T-helper 2 cell treated with Interferon-gamma antibody and Interleukin-4, amounts not matched to agents 100 ng/mL and 5 ng/mL, for 36 hours (primary cell): ENCODE measurements at regions not wholly inside any gene's neighbourhood (a gene's known extent, or its start where the extent isn't known, plus 50 kb on each side); places are given as distances from the start of the nearest gene placed in this dataset.

Experiments used
- intact Hi-C: fragments of 100-400 bp; cut with micrococcal nuclease; formaldehyde crosslinking; loops from one replicate; pipeline ENCODE4 v1.15.1; 2023

DNA sequence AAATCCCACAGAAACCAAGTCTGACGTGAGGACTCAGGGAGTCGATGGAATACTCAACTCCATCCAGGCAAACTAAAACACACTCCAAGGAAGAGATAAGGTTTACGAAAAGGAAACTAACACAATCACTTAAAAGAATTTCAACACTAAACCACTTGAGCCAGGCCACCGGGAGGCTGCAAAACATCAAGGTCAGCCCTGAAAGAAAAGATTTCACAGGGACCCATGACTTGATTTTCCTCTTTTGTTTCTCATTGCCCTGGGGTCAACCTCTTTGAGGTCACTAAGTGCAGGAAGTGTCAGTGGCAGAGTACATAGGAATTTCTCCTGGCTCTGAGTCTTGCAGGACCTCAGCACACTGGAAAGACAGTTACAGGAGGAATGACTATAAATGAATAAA, 77.8 kb upstream of the TARS1 start:
- intact Hi-C loops, result no loop called here

DNA sequence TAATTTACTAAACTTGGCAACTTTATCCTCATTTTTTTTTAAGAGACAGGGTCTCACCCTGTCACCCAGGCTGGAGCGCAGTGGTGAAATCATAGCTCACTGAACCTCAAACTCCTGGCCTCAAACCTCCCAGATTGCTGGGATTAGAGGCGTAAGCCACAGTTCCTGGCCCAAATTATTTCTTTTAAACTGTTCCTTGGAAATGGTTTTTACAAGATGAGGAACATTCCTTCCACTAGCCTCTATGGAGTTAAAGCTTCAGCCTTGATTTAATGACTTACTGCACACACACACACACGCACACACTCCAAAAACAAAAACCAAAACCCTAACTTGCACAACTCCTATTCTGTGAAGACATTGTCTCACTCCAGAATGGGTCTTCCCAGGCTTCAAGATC, 77.2 kb upstream of the TARS1 start:
- intact Hi-C loops, result no loop called here

DNA sequence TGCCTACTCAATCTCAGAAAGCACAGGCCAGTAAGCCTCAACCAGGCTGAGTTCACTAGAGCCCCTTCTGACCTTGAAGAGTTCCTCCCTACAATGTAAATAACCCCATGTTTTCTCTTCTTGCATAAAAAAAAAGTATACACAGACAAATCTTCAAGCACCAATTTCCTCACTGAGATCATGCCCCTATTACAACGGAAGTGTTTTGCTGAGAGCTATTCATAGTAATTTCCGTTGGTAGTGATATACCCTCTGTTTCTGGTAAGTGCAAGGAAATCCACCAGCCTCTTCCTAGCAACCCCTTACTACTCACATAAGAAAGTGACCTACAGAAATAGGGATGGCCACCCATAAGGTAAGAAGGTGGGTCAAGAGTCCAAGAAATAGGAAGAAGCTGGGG, 76.4 kb upstream of the TARS1 start:
- intact Hi-C loops, result no loop called here

DNA sequence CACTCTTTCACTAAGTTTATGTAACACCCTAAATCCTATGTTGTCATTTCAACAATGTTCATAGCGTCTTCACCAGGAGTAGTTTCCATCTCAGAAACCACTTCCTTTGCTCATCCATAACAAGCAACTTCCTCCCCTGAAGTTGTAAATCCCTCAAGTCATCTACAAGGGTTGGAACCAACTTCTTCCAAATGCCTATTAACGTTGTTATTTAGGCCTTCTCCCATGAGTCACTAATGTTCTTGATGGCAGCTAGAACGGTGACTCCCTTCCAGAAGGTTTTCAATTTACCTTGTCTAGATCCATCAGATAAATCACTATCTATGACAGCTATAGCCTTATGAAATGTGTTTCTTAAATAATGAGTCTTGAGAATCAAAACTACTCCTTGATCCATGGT, 73.3 kb upstream of the TARS1 start:
- intact Hi-C loops, result no loop called here

DNA sequence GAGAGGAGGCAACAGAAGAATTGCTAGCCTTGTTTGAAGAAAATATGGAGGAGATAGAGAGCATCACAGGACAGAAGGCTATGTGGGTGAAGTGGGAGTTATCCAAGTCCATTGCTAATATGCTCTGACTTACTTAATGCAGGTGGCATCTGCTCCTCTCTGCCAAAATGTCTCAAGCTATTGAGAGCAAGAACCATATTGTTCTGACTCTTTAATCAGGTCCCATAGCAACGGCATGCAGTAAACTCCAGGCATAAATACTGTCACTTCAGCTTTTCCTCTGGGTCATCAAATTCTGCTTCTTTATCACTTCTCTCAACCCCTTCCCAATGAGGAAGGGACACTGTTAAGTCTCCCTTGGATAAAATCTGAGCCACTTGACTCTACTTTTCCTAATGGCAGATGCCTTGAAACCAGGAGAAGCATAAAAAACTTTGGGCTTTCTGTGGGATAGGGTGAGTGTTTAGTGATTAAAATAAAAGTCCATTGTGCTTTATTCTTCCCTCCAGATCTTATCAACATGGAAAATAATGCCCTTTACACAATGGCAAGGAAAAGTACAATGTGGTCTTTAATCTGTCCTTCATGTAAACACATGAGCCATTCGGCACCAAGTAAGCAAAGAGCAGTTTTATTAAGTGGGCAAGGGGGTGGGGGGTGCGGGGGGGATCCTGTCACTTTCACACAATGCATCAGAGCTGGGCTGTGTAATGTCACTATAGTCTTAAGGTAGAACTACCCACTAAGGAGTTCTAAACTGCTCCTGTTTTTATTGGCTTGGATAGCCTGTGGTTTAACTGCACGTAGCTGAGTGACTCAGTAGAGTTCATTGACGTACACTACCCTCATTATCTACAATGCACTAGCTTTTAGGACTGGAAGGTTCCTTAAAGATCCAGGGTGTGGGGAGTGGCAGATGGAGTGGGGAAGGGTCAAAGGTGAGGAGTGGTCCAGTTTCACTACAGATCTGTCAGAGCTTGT, 71.0 kb upstream of the TARS1 start:
- intact Hi-C loops, result no loop called here

DNA sequence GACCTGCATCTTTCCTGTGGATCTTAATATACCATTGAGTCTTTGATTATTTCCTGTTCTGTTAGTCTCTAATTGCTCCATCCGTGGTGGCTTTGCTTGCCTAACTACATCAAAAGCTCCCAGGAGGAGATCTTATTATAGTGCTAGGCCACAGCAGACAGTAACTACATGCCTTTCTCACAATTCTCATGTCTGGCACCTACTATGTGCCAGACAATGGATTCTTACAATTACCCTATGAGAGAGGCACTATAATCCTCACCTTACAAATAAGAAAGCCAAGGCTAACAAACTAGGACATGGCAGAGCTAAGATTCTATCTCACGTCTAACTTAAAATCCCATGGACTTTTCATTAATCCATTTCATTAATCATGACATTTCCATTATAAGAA, 70.3 kb upstream of the TARS1 start:
- intact Hi-C loops, result no loop called here

DNA sequence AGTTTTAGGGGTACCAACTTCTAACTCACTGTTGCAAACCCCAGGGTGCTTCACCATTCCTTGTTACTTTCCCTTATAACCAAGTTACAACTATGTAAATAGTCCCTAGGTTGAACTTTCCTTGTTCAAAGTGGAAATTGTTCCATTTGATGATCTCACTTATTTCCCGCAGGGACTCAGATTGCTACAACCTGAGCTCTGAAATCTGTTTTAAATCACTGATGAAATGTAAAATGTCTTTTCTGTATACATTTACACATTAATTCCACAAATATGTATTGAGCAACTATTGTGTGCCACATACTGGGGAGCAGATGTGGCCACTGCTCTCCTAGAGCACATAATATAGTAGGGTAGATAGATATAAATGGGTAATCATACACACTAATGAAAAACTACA, 69.1 kb upstream of the TARS1 start:
- intact Hi-C loops, result no loop called here

DNA sequence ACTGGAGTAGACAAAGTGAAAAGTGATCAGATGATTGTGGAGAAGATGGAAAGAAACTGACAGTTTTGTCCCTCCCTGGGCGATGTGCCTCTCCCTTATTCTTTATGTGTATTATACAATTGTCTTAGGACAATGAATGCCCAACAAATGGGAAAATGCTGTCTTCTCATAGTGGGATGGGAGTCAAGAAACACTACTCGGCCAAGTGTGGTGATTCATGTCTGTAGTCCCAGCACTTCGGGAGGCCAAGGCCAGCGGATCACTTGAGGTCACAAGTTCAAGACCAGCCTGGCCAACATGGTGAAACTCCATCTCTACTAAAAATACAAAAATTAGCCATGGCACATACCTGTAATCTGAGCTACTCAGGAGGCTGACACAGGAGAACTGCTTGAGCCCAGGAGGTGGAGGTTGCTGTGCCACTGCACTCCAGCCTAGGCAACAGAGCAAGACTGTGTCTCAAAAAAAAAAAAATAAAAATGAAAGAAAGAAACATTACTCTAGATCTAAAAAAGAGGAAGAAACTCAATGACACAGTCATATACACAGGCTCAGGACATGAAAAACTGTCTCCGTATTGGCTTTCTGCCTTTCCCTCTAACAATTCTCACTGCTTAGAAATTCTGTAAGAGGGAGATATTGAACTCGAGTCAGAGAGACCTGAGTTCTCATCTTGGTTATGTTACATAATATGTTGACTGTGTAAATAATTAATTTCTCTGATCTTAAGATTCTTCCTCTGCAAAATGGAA, 67.9 kb upstream of the TARS1 start:
- intact Hi-C loops, result no loop called here

DNA sequence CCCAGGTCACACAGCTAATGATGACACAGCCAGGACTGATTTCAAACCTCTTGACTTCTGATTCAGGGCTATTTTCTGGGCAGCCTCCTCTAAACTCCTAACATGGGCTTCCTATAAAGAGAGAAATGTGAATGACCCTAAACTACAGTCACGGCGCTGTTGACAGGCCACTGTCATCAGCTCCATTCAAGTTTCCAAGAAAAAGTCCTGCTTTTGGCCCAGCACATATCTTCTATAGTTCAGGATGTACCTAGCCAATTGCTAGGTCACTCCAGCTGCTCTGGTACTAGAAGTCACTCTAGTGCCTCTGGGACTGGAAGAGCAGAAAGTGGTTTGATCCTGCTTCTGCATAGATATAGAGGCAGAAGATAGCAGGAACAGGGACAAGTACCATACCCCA, 64.9 kb upstream of the TARS1 start:
- intact Hi-C loops, result no loop called here

DNA sequence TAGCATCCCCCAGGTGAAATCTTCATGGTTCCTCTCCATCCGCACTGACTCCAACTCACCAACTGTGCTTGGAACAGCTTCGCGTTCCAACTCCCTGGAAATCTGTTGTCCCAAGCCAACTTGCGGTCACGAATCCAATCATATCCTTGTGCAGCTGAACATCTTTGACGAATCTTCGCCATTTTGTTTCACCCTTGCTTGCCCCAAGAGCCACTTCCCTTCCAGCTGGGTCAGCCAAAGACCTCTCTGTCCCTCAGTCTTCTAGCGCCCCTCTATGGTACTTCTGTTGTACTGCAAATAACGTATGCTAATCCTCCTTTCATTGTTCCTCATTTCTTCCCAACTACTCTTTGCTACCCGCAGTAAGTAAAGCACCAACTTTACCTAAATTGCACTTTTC, 61.0 kb upstream of the TARS1 start:
- intact Hi-C loops, result no loop called here

DNA sequence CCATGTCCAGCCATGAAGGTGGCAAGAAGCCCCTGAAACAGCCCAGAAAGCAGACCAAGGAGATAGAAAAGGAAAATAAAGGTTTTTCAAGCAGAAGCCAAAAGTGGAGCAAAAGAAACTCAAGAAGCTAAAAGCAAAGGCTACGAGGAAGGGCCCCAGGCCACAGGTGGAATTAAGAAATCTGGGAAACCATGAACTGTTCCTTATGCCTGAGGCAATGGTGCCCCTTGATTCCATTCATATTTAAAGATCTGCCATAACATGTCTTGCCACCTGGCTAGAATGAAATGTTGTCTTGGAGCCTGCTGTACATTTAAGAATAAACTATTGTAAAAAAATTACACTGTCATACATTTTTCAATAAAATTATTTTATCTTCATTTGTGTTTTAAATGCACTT, 59.5 kb upstream of the TARS1 start:
- intact Hi-C loops, result no loop called here
